Liver (tissue), 8 donors: ENCODE measurements at regions not wholly inside any gene's neighbourhood (a gene's known extent, or its start where the extent isn't known, plus 50 kb on each side); places are given as distances from the start of the nearest gene placed in this dataset.

Experiments used
- DNase-seq: peaks from one replicate; pipeline ENCODE4 v3.0.0-alpha.2; 2017; ENCODE audit warnings: low spot score
- H3K27ac ChIP-seq, 2 donors: one replicate each; pipeline ENCODE4 v1.7.0; 2013; ENCODE audit warnings: inconsistent platforms in 2 of 2, low read length in 2 of 2, control low read depth in 1 of 2, low read depth in 1 of 2, mild to moderate bottlenecking in 1 of 2
- H3K27me3 ChIP-seq, 4 donors: one replicate each; pipeline versions ENCODE4 v1.6.1 to v1.7.0; 2013; ENCODE audit warnings: low read length in 3 of 4, inconsistent platforms in 1 of 4, mild to moderate bottlenecking in 1 of 4, moderate library complexity in 1 of 4; ENCODE audit not compliant: control insufficient read depth in 4 of 4, insufficient read depth in 4 of 4
- H3K36me3 ChIP-seq, 4 donors: one replicate each; pipeline versions ENCODE4 v1.6.1 to v1.7.0; 2013; ENCODE audit warnings: low read length in 3 of 4, mild to moderate bottlenecking in 3 of 4, low read depth in 1 of 4, moderate library complexity in 1 of 4; ENCODE audit not compliant: control insufficient read depth in 4 of 4, insufficient read depth in 3 of 4
- H3K4me1 ChIP-seq, 4 donors: one replicate each; pipeline versions ENCODE4 v1.6.1 to v1.7.0; 2013; ENCODE audit warnings: low read length in 3 of 4, mild to moderate bottlenecking in 3 of 4, moderate library complexity in 1 of 4; ENCODE audit not compliant: control insufficient read depth in 4 of 4, insufficient read depth in 4 of 4
- H3K4me3 ChIP-seq, 3 donors: one replicate each; pipeline versions ENCODE4 v1.6.1 to v1.7.0; 2013; ENCODE audit warnings: low read length in 3 of 3, control low read depth in 1 of 3, low read depth in 1 of 3, mild to moderate bottlenecking in 1 of 3
- H3K9ac ChIP-seq, 2 donors: one replicate each; pipeline ENCODE4 v1.7.0; 2013; ENCODE audit warnings: low read length in 2 of 2, mild to moderate bottlenecking in 2 of 2, moderate library complexity in 2 of 2, control low read depth in 1 of 2, low read depth in 1 of 2
- H3K9me3 ChIP-seq, 4 donors: one replicate each; pipeline versions ENCODE4 v1.6.1 to v1.7.0; 2013; ENCODE audit warnings: low read length in 3 of 4; ENCODE audit not compliant: control insufficient read depth in 4 of 4
- ATF3 ChIP-seq: IDR thresholded peaks from 2 replicates; pipeline ENCODE4 v1.6.1; 2016; ENCODE audit warnings: antibody characterized with exemption
- EGR1 ChIP-seq, 2 donors: IDR thresholded peaks; 2 replicates each; pipeline ENCODE4 v1.6.1; 2016 to 2018; ENCODE audit warnings: antibody characterized with exemption in 2 of 2, low read depth in 2 of 2
- FOXA1 ChIP-seq: IDR thresholded peaks from 2 replicates; pipeline ENCODE4 v1.6.1; 2016; ENCODE audit warnings: antibody characterized with exemption
- FOXA2 ChIP-seq: IDR thresholded peaks from 2 replicates; pipeline ENCODE4 v1.6.1; 2016; ENCODE audit warnings: antibody characterized with exemption
- GABPA ChIP-seq, 2 donors: IDR thresholded peaks in 1 of 2; conservative IDR thresholded peaks in 1 of 2; 2 replicates each; pipeline ENCODE4 v1.6.1; 2016; ENCODE audit warnings: antibody characterized with exemption in 2 of 2, mild to moderate bottlenecking in 1 of 2, moderate library complexity in 1 of 2
- HNF4A ChIP-seq, 2 donors: conservative IDR thresholded peaks; 2 replicates each; pipeline ENCODE4 v1.6.1; 2016; ENCODE audit warnings: antibody characterized with exemption in 2 of 2, mild to moderate bottlenecking in 2 of 2
- HNF4G ChIP-seq: IDR thresholded peaks from 2 replicates; pipeline ENCODE4 v1.6.1; 2016; ENCODE audit warnings: antibody characterized with exemption
- JUND ChIP-seq, 2 donors: IDR thresholded peaks; 2 replicates each; pipeline ENCODE4 v1.6.1; 2016; ENCODE audit warnings: antibody characterized with exemption in 2 of 2
- NR2F2 ChIP-seq: IDR thresholded peaks from 2 replicates; pipeline ENCODE4 v1.6.1; 2016; ENCODE audit warnings: antibody characterized with exemption
- RAD21 ChIP-seq, 2 donors: IDR thresholded peaks; 2 replicates each; pipeline ENCODE4 v1.6.1; 2016; ENCODE audit warnings: antibody characterized with exemption in 2 of 2, mild to moderate bottlenecking in 2 of 2
- REST ChIP-seq: IDR thresholded peaks from 2 replicates; pipeline ENCODE4 v1.6.1; 2016; ENCODE audit warnings: antibody characterized with exemption, mild to moderate bottlenecking
- RXRA ChIP-seq, 2 donors: IDR thresholded peaks; 2 replicates each; pipeline ENCODE4 v1.6.1; 2017 to 2018; ENCODE audit warnings: antibody characterized with exemption in 2 of 2, mild to moderate bottlenecking in 1 of 2
- SP1 ChIP-seq: IDR thresholded peaks from 2 replicates; pipeline ENCODE4 v1.6.1; 2018; ENCODE audit warnings: antibody characterized with exemption, mild to moderate bottlenecking
- TAF1 ChIP-seq: conservative IDR thresholded peaks from 2 replicates; pipeline ENCODE4 v1.6.1; 2016; ENCODE audit warnings: antibody characterized with exemption, mild to moderate bottlenecking
- YY1 ChIP-seq: IDR thresholded peaks from 2 replicates; pipeline ENCODE4 v1.6.1; 2016; ENCODE audit warnings: antibody characterized with exemption, mild to moderate bottlenecking
- WGBS: extraction: QIAGEN DNeasy Blood & Tissue Kit; methylation state at CpG from one replicate; pipeline ENCODE4 v1.1.7; 2013; 5-methylcytosine and 5-hydroxymethylcytosine counted together
- TF ChIP-seq, protein P1 (sequence below): IDR thresholded peaks from 2 replicates; pipeline ENCODE4 v1.6.1; 2016; ENCODE audit warnings: antibody characterized with exemption
- TF ChIP-seq, protein P2 (sequence below): IDR thresholded peaks from 2 replicates; pipeline ENCODE4 v1.6.1; 2016; ENCODE audit warnings: antibody characterized with exemption
- TF ChIP-seq, protein P3 (sequence below): fragments of 150-350 bp; IDR thresholded peaks from 2 replicates; pipeline ENCODE4 v1.5.1; 2017; ENCODE audit warnings: improper control_type of control experiment, low read depth, low read length; ENCODE audit not compliant: missing input control
- donor health status: healthy.
- donor health status: healthy.
- donor health status: healthy.
- donor health status: healthy.
- donor health status: healthy.

- 93% methylated on average over 7 of the region's 7 CpGs for WGBS
- TF ChIP-seq RXRA (IDR thresholded peaks at IDR 0.05) (no peak), EGR1 (IDR thresholded peaks at IDR 0.05; ENCODE audit: low read depth in 2 of 2) (no peak), JUND (IDR thresholded peaks at IDR 0.05) (no peak), NR2F2 (no peak), SP1 (no peak), RAD21 (IDR thresholded peaks at IDR 0.05) (no peak), HNF4G (no peak), YY1 (no peak), HNF4A (conservative IDR thresholded peaks at IDR 0.05) (no peak), TAF1 (no peak), FOXA1 (no peak), GABPA (IDR thresholded peaks at IDR 0.05 in 1 of 2, conservative IDR thresholded peaks at IDR 0.05 in 1 of 2) (no peak), REST (no peak), FOXA2 (no peak), ATF3 (no peak)
- TF ChIP-seq, protein P1, sequence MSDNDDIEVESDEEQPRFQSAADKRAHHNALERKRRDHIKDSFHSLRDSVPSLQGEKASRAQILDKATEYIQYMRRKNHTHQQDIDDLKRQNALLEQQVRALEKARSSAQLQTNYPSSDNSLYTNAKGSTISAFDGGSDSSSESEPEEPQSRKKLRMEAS = no peak
- TF ChIP-seq, protein P2, sequence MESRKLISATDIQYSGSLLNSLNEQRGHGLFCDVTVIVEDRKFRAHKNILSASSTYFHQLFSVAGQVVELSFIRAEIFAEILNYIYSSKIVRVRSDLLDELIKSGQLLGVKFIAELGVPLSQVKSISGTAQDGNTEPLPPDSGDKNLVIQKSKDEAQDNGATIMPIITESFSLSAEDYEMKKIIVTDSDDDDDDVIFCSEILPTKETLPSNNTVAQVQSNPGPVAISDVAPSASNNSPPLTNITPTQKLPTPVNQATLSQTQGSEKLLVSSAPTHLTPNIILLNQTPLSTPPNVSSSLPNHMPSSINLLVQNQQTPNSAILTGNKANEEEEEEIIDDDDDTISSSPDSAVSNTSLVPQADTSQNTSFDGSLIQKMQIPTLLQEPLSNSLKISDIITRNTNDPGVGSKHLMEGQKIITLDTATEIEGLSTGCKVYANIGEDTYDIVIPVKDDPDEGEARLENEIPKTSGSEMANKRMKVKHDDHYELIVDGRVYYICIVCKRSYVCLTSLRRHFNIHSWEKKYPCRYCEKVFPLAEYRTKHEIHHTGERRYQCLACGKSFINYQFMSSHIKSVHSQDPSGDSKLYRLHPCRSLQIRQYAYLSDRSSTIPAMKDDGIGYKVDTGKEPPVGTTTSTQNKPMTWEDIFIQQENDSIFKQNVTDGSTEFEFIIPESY = no peak
- Histone ChIP-seq H3K9me3 (no peaks in the 10 kb centered on the region), H3K9ac (no peak overlapping the region), H3K27ac (no peak overlapping the region), H3K4me1 (no peaks in the 10 kb centered on the region), H3K36me3 (no peaks in the 10 kb centered on the region), H3K4me3 (no peak overlapping the region), H3K27me3 (no peaks in the 10 kb centered on the region)
- DNase-seq = no peak
Observed at GRCh38 chr1:56268519-56269140, 310.7 kb downstream of the PLPP3 start.

DNA sequence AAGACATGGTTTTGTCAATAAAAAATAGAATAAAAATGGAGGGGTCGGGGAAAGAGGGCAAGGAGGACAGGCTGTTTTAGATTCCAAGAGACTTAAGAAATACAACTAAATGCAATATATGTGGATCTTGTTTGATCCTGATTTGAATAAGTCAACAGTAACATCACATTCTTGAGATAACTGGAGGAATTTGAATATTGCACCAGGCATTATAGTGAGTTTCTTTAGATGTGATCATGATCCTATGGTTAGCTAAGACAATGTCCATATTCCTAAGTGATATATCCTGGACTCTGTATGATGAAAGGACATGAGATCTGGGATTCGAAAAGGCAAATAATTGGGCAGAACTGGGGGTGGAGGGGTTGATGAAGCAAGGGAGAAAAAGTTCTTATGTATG, 311.8 kb downstream of the PLPP3 start:
- Histone ChIP-seq H3K4me1 (no peaks in the 10 kb centered on the region), H3K9ac (no peak overlapping the region), H3K27me3 (no peaks in the 10 kb centered on the region), H3K36me3 (no peaks in the 10 kb centered on the region), H3K9me3 (no peaks in the 10 kb centered on the region), H3K27ac (no peak overlapping the region), H3K4me3 (no peak overlapping the region)
- no peak for DNase-seq
- WGBS = 95% methylated on average over 2 of the region's 2 CpGs
- TF ChIP-seq, protein P2 = no peak
- no peak for TF ChIP-seq SP1
- TF ChIP-seq TAF1 = no peak
- TF ChIP-seq, protein P3, sequence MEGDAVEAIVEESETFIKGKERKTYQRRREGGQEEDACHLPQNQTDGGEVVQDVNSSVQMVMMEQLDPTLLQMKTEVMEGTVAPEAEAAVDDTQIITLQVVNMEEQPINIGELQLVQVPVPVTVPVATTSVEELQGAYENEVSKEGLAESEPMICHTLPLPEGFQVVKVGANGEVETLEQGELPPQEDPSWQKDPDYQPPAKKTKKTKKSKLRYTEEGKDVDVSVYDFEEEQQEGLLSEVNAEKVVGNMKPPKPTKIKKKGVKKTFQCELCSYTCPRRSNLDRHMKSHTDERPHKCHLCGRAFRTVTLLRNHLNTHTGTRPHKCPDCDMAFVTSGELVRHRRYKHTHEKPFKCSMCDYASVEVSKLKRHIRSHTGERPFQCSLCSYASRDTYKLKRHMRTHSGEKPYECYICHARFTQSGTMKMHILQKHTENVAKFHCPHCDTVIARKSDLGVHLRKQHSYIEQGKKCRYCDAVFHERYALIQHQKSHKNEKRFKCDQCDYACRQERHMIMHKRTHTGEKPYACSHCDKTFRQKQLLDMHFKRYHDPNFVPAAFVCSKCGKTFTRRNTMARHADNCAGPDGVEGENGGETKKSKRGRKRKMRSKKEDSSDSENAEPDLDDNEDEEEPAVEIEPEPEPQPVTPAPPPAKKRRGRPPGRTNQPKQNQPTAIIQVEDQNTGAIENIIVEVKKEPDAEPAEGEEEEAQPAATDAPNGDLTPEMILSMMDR = no peak
- no peak for TF ChIP-seq YY1
- TF ChIP-seq ATF3 = no peak
- TF ChIP-seq GABPA (IDR thresholded peaks at IDR 0.05 in 1 of 2, conservative IDR thresholded peaks at IDR 0.05 in 1 of 2) = no peak
